SU-DHL-6 (cell line): ENCODE measurements at regions not wholly inside any gene's neighbourhood (a gene's known extent, or its start where the extent isn't known, plus 50 kb on each side); places are given as distances from the start of the nearest gene placed in this dataset.

Experiments used
- CTCF ChIP-seq: fragments of 200-600 bp; sonication (generic); IDR thresholded peaks from one replicate; pipeline ENCODE4 v1.5.1; 2017; ENCODE audit warnings: antibody characterized with exemption, mild to moderate bottlenecking, low read length, moderate library complexity; ENCODE audit not compliant: insufficient read depth, poor library complexity, severe bottlenecking
- EZH2phosphoT487 ChIP-seq: fragments of 200-600 bp; sonication (generic), shearing (Covaris generic); conservative IDR thresholded peaks from 2 replicates; pipeline ENCODE4 v1.6.1; 2018; ENCODE audit warnings: mild to moderate bottlenecking, antibody characterized with exemption, low read length, moderate library complexity, mixed read lengths

GRCh38 chr6:4553387-4553786, 222.8 kb upstream of the CDYL start:
- no peak for TF ChIP-seq CTCF
- no peak for TF ChIP-seq EZH2phosphoT487
